ENCODE measurements at regions not wholly inside any gene's neighbourhood (a gene's known extent, or its start where the extent isn't known, plus 50 kb on each side); places are given as distances from the start of the nearest gene placed in this dataset.

GRCh38 chr12:60271816-60272215, 676.0 kb downstream of the SLC16A7 start:
- H3K4me3 Mint-ChIP-seq, result no peak overlapping the region
- no peaks in the 10 kb centered on the region for H3K36me3 Mint-ChIP-seq
- H3K27me3 Mint-ChIP-seq, result no peaks in the 10 kb centered on the region
- DNase-seq (no peak), ATAC-seq (ENCODE audit: low read depth in 2 of 2) (no peak)
- H3K4me1 Mint-ChIP-seq, result no peaks in the 10 kb centered on the region
- no peak overlapping the region for H3K27ac Mint-ChIP-seq
- peaks cover 0 to 14% (median 7%) of the 10 kb centered on the region in 7 donors for H3K9me3 Mint-ChIP-seq

DNA sequence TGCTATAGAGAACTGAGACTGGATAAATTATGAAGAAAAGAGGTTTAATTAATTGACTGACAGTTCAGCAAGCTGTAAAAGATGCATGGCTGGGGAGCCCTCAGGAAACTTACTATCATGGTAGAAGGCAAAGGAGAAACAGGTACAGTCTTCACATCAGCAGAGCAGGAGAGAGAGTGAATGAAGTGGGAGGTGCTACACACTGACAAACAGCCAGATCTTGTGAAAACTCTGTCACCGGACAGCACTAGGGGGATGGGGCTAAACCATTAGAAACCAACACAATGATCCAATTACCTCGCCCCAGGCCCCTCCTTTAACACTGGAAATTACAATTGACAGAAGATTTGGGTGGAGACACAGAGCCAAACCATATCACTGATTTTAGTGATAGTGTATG, 682.4 kb downstream of the SLC16A7 start:
- no peak overlapping the region for H3K27ac Mint-ChIP-seq
- DNase-seq, result no peak
- H3K36me3 Mint-ChIP-seq, result no peaks in the 10 kb centered on the region
- H3K27me3 Mint-ChIP-seq, result no peaks in the 10 kb centered on the region
- H3K9me3 Mint-ChIP-seq, result peaks cover 0 to 5% (median 0%) of the 10 kb centered on the region in 7 donors
- H3K4me3 Mint-ChIP-seq, result no peak overlapping the region
- no peak for ATAC-seq (ENCODE audit: low read depth in 2 of 2)
- no peaks in the 10 kb centered on the region for H3K4me1 Mint-ChIP-seq

GRCh38 chr12:60279221-60279620, 683.4 kb downstream of the SLC16A7 start:
- Mint-ChIP-seq H3K27me3 (no peaks in the 10 kb centered on the region), H3K36me3 (no peaks in the 10 kb centered on the region), H3K27ac (no peak overlapping the region), H3K4me3 (no peak overlapping the region), H3K4me1 (no peaks in the 10 kb centered on the region), H3K9me3 (peaks cover 0 to 5% (median 0%) of the 10 kb centered on the region in 7 donors)
- DNase-seq (no peak), ATAC-seq (ENCODE audit: low read depth in 2 of 2) (no peak)

- Mint-ChIP-seq H3K36me3 (no peaks in the 10 kb centered on the region), H3K9me3 (peaks cover 0 to 5% (median 0%) of the 10 kb centered on the region in 7 donors), H3K27me3 (no peaks in the 10 kb centered on the region), H3K4me3 (no peak overlapping the region), H3K4me1 (no peaks in the 10 kb centered on the region), H3K27ac (no peak overlapping the region)
- ATAC-seq (ENCODE audit: low read depth in 2 of 2) (no peak), DNase-seq (no peak)
These were observed 685.7 kb downstream of the SLC16A7 start for GRCh38 chr12:60281522-60281921.

DNA sequence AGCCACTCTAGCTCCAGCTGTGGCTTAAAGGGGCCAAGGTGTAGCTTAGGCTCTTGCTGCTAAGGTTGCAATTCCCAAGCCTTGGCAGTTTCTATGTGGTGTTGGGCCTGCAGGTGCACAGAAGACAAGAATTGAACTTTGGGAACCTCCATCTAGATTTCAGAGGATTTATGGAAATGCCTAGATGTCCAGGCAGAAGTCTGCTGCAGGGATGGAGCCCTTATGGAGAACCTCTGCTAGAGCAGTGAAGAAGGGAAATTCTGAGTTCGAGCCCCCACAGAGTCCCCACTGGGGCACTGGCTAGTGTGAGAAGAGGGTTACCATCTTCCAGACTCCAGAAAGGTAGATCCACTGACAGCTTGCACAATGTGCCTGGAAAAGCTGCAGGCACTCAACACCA, 694.7 kb downstream of the SLC16A7 start:
- Mint-ChIP-seq H3K36me3 (no peaks in the 10 kb centered on the region), H3K4me1 (no peaks in the 10 kb centered on the region), H3K27me3 (no peaks in the 10 kb centered on the region), H3K9me3 (peaks cover 7 to 27% (median 17%) of the 10 kb centered on the region in 7 donors), H3K27ac (no peak overlapping the region), H3K4me3 (no peak overlapping the region)
- no peak for DNase-seq
- no peak for ATAC-seq (ENCODE audit: low read depth in 2 of 2)

DNA sequence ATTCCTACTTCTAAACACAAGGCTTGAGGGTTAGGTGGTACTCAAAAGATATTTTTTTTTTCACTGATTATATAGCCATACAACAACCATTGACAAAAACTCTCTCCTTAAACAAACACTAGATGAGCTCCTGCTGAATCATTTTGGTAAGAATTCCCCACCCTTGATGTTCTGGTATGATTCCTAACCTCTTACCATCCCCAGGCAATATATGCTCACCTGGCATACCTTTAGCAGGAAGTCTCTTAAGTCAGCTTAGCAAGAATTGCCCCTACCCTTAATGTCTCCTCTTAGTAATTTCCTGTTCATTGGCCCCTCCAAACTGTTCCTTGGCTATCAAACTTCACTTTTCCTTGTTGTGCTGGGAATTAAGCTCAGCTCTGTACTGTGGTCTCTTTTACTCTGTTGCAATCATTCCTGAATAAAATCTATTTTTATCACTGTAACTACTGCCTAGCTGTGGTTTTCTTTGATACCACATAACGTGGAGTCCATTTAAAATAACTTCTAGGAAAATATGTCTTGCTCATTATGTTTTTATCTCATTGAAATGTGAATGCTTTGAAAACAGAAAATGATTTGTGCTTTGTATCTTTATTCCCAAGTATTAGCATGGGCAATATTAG, 712.6 kb downstream of the SLC16A7 start:
- H3K27me3 Mint-ChIP-seq, result no peaks in the 10 kb centered on the region
- no peak overlapping the region for H3K27ac Mint-ChIP-seq
- H3K36me3 Mint-ChIP-seq, result no peaks in the 10 kb centered on the region
- H3K4me1 Mint-ChIP-seq, result no peaks in the 10 kb centered on the region
- H3K4me3 Mint-ChIP-seq, result no peak overlapping the region
- peaks cover 0 to 5% (median 0%) of the 10 kb centered on the region in 7 donors for H3K9me3 Mint-ChIP-seq
- no peak for ATAC-seq (ENCODE audit: low read depth in 2 of 2)
- DNase-seq, result no peak

DNA sequence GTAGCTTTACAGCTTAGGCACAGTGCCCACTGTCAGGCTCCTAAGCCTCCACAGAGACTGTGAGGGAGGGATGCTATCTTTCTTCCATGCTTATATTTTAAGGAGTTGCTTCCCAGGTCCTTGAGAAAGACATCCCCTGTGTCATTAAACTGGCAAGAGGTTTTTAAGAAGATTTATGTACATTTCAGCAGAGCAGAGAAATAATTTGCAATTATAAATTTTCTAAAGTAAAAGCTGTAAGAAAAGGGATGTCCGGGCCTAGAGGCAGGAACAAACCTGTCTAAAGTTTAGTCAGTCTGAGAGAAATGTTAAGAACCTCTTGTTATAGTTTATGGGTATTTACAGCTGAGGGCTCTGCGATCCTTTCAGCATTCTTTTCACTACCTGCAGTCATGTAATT, 716.1 kb downstream of the SLC16A7 start:
- Mint-ChIP-seq H3K4me3 (no peak overlapping the region), H3K4me1 (no peaks in the 10 kb centered on the region), H3K27me3 (no peaks in the 10 kb centered on the region), H3K27ac (no peak overlapping the region), H3K9me3 (peaks cover 0 to 8% (median 3%) of the 10 kb centered on the region in 7 donors), H3K36me3 (no peaks in the 10 kb centered on the region)
- ATAC-seq (ENCODE audit: low read depth in 2 of 2) (no peak), DNase-seq (no peak)

GRCh38 chr12:60317361-60317760, 721.5 kb downstream of the SLC16A7 start:
- Mint-ChIP-seq H3K36me3 (no peaks in the 10 kb centered on the region), H3K4me3 (no peak overlapping the region), H3K4me1 (no peaks in the 10 kb centered on the region), H3K27me3 (no peaks in the 10 kb centered on the region), H3K9me3 (peaks cover 0 to 15% (median 2%) of the 10 kb centered on the region in 7 donors), H3K27ac (no peak overlapping the region)
- DNase-seq (no peak), ATAC-seq (ENCODE audit: low read depth in 2 of 2) (no peak)

- DNase-seq (no peak), ATAC-seq (ENCODE audit: low read depth in 2 of 2) (no peak)
- H3K36me3 Mint-ChIP-seq, result no peaks in the 10 kb centered on the region
- H3K4me3 Mint-ChIP-seq, result no peak overlapping the region
- H3K4me1 Mint-ChIP-seq, result no peaks in the 10 kb centered on the region
- H3K9me3 Mint-ChIP-seq, result peaks cover 0 to 10% (median 4%) of the 10 kb centered on the region in 7 donors
- no peak overlapping the region for H3K27ac Mint-ChIP-seq
- H3K27me3 Mint-ChIP-seq, result no peaks in the 10 kb centered on the region
These were observed 728.9 kb downstream of the SLC16A7 start for GRCh38 chr12:60324746-60325145.

GRCh38 chr12:60333461-60333860, 737.6 kb downstream of the SLC16A7 start:
- peaks cover 0 to 6% (median 2%) of the 10 kb centered on the region in 7 donors for H3K9me3 Mint-ChIP-seq
- H3K27ac Mint-ChIP-seq, result no peak overlapping the region
- no peak for DNase-seq
- H3K36me3 Mint-ChIP-seq, result no peaks in the 10 kb centered on the region
- H3K4me1 Mint-ChIP-seq, result no peaks in the 10 kb centered on the region
- no peak overlapping the region for H3K4me3 Mint-ChIP-seq
- H3K27me3 Mint-ChIP-seq, result no peaks in the 10 kb centered on the region
- ATAC-seq (ENCODE audit: low read depth in 2 of 2), result no peak

DNA sequence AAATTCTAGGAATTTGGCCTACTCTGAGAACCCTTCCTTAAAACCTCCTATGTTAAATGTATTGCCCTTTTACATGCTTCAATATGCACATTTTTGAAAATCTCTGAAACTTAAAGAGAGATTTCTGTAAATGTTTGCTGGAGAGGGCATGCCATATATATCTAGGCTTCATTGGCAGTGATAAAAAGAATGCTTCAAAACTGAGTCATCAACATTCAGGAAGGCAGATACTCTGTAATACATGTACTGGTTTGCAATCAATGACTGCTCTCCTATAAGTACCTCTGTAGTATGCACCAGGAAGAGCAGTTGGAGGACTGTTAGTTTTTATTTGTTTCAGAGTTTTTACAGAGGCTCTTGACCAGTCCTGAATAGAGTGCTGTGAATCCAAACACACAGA, 739.9 kb downstream of the SLC16A7 start:
- no peak overlapping the region for H3K27ac Mint-ChIP-seq
- no peaks in the 10 kb centered on the region for H3K36me3 Mint-ChIP-seq
- no peaks in the 10 kb centered on the region for H3K27me3 Mint-ChIP-seq
- H3K4me1 Mint-ChIP-seq, result no peaks in the 10 kb centered on the region
- no peak for DNase-seq
- no peak overlapping the region for H3K4me3 Mint-ChIP-seq
- ATAC-seq (ENCODE audit: low read depth in 2 of 2), result no peak
- peaks cover 0 to 6% (median 2%) of the 10 kb centered on the region in 7 donors for H3K9me3 Mint-ChIP-seq

DNA sequence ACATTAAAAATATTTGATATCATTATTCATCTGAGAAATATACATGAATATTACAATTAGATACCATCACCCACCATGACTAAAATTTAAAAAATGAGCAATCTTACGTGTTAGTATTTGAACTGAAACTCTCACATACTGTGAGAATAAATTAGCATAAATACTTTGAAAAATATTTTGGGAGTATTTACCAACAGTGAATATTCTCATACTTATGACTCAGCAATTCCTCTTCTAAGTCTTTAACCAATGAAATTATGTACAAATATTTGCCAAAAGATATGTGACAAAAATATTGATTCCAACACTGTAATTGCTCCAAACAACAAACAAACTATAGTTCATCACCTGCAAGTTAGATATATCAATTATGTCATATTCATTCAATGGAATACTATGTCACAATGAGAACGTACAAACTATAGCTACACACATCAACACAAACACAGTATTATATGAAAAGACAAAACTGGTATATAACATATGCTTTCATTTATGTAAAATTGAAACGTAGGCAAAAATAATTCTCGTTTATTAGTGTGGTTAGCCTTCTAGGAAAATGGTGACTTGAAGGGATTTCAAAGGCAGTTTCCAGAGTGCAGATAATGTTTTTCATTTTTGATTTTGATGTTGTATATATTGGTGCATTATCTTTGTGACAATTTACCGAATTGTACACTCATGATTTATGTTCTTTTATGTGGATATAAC, 742.2 kb downstream of the SLC16A7 start:
- no peak overlapping the region for H3K27ac Mint-ChIP-seq
- H3K4me1 Mint-ChIP-seq, result no peaks in the 10 kb centered on the region
- ATAC-seq (ENCODE audit: low read depth in 2 of 2) (no peak), DNase-seq (no peak)
- no peaks in the 10 kb centered on the region for H3K36me3 Mint-ChIP-seq
- H3K27me3 Mint-ChIP-seq, result no peaks in the 10 kb centered on the region
- no peak overlapping the region for H3K4me3 Mint-ChIP-seq
- H3K9me3 Mint-ChIP-seq, result peaks cover 0 to 6% (median 2%) of the 10 kb centered on the region in 7 donors

GRCh38 chr12:60345442-60345841, 749.6 kb downstream of the SLC16A7 start:
- H3K27ac Mint-ChIP-seq, result no peak overlapping the region
- ATAC-seq (ENCODE audit: low read depth in 2 of 2) (no peak), DNase-seq (no peak)
- no peaks in the 10 kb centered on the region for H3K36me3 Mint-ChIP-seq
- no peaks in the 10 kb centered on the region for H3K4me1 Mint-ChIP-seq
- H3K4me3 Mint-ChIP-seq, result no peak overlapping the region
- H3K27me3 Mint-ChIP-seq, result no peaks in the 10 kb centered on the region
- peaks cover 0 to 7% (median 3%) of the 10 kb centered on the region in 7 donors for H3K9me3 Mint-ChIP-seq

GRCh38 chr12:60349232-60349978, 753.6 kb downstream of the SLC16A7 start:
- Mint-ChIP-seq H3K4me3 (no peak overlapping the region), H3K27me3 (no peaks in the 10 kb centered on the region), H3K36me3 (no peaks in the 10 kb centered on the region), H3K9me3 (peaks cover 0 to 10% (median 4%) of the 10 kb centered on the region in 7 donors), H3K4me1 (no peaks in the 10 kb centered on the region), H3K27ac (no peak overlapping the region)
- ATAC-seq (ENCODE audit: low read depth in 2 of 2) (no peak), DNase-seq (no peak)
